GM19193 (cell line): ENCODE measurements at regions not wholly inside any gene's neighbourhood (a gene's known extent, or its start where the extent isn't known, plus 50 kb on each side); places are given as distances from the start of the nearest gene placed in this dataset.
A peak's percentile ranks its signal among the peaks of the same experiment; 100 is the strongest.

Experiments
- POLR2A ChIP-seq: IDR thresholded peaks from 4 replicates; pipeline ENCODE4 v1.6.1; 2011; ENCODE audit not compliant: insufficient read depth, insufficient read length; ENCODE audit errors: extremely low read depth

DNA sequence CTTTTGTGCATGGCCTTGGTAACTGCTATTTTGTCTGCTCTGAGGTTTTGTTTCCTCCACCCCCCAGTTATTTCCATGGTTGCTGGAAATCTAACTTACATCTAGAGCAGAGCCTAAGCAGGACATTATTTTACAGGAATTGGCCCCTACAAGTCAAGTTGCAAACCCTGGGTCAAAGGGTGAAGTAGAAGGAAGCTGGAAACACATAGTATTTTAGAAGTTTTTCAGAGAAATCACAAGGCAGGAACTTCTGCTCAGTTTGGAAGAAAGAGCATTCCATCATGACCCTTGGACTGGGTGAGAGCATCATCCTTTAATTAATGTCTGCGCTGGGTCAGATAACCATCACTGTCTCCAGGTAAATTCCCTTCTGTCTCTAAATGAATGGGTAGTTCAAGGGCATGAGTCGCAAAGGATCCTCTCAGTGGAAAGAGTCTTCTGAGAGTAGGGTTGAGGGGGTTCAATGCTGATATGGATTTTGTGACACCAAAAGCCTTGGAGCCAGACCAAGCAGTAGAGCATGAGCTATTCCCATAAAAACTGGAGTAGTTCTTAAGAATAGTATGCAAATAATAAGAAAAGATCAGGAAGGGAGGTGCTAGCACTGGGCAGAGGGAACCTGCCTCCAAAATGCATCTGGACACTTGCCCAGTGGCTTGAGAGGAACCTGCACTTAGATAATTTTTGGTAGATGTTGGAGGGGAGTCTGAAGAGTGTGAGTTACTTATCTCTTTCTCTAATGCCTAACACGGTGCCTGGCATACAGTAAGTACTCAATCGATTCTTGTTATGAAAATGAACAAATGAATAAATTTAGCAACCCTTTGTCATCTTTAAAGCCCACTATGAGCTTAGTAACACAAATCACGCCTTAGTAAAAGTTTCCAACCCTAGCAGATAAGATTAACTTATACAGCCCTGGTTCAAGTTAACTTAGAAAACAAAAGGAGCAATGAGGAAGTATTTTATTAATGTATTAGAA lies 160.6 kb upstream of the ADO start:
- no peak for TF ChIP-seq POLR2A

GRCh38 chr10:62647375-62648092 lies 157.0 kb upstream of the ADO start:
- no peak for TF ChIP-seq POLR2A

- TF ChIP-seq POLR2A, result no peak
Measured at GRCh38 chr10:62648921-62649320, 155.6 kb upstream of the ADO start.

DNA sequence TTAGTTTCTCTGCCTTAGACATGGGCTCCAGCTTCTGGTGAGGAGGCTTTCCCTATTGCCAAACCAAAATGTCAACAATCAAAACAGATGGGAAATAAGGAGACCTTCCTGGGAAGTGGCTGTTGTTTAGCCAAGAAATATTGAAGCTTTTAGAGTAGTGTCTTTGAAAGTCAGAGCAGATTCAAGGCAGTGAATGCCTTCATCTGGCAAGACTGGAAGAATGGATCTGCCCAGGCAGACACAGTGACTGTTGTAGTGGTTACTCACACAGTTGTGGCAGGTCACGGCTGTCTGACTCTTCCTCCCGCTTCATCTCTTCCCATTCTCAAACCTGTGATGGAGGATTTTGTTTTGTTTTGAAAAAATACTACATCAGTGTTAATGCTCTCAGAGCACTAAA lies 154.1 kb upstream of the ADO start:
- TF ChIP-seq POLR2A, result no peak

- no peak for TF ChIP-seq POLR2A
Measured at GRCh38 chr10:62651341-62651740, 153.2 kb upstream of the ADO start.

GRCh38 chr10:62652114-62652513 lies 152.4 kb upstream of the ADO start:
- TF ChIP-seq POLR2A, result no peak

- TF ChIP-seq POLR2A, result no peak
Measured at GRCh38 chr10:62652564-62652963, 152.0 kb upstream of the ADO start.

- no peak for TF ChIP-seq POLR2A
Measured at GRCh38 chr10:62653254-62653653, 151.3 kb upstream of the ADO start.

DNA sequence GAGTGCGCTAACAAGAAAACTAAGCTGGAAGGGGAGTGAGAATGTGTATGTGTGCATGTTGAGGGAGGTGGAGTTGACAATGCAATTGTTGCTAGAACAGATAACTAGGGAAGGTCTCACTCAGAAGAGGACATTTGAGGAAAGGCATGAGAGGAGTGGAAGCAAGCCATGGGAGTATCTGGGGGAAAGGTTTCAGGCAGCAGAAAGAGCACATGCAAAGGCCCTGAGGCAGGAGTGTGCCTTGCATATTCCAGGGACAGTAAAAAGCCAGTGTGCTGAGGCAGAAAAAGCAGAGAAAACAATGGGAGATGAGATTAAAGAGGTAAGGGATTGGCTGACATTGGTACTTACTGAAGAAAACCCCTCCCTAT lies 149.6 kb upstream of the ADO start:
- no peak for TF ChIP-seq POLR2A

DNA sequence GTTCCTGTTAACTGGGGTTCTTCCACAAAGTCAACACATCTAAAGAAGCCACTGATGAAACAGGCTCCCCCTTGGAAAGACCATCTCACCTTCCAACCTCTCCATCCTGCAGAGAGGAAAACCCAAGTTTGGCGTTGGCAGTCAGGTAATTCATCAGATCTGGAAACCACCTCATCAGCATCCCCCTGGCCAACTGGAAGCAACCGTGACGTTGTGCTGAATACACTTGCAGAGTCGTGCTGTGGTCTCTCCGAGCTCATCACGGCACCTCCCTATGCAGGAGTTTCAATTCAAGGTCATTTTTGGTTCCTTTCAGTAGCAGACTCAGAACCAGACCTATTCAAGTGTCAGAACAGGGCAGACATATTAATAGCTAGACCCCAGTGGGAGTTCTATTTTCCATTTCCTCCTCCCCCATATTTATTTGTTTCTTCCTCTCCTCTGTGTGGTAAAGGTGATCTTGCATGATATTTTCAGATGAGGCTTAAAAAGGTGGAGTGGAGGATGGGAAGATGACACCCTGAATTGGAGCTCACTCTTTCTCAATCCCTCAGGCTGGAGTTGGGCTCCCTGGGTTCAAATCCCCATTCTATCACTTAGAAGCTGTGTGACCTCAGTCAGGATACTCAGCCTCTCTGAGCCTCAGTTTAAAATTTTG lies 149.1 kb upstream of the ADO start:
- peak; percentile 38 for TF ChIP-seq POLR2A

GRCh38 chr10:62657244-62657835 lies 147.2 kb upstream of the ADO start:
- no peak for TF ChIP-seq POLR2A

DNA sequence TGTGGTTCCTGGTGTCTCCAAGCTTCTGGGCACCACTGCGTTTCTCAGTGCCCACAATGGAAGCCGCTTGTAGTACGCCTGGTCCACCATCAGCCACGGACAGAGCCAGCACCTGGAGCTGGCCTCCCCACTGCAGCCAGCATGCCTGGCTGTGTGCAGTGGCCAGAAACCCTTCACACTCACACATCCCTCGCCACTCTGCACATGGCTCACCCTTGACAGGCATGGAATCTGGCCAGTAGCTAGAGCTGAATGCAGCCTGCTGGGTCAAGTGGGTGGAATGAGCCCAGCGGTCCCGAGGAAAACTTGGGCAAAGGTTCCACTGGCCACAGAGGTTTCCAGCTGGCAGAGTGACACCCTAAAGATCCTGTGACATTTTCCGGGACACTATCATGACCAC lies 146.0 kb upstream of the ADO start:
- no peak for TF ChIP-seq POLR2A

DNA sequence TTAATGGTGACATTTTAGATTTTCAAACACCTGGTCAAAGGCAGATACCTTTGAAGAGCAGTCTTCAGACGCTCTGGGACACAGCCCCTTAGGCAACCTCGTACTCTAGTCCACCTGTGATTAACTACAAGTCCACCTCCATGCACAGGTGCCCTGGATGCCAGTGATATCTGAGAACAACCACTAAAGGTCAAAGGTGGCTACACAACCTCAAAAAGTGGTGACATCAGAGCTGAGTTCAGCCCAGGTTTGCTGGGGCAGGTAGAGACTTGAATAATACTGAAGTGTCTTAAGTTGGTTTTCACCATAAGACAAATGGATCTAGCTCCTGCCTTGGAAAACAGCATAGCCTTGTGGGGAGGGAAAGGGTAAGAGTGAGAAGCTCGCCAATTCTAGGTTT lies 143.4 kb upstream of the ADO start:
- TF ChIP-seq POLR2A, result no peak

GRCh38 chr10:62662486-62662885 lies 142.0 kb upstream of the ADO start:
- TF ChIP-seq POLR2A, result no peak

- TF ChIP-seq POLR2A, result no peak
Measured at GRCh38 chr10:62665771-62666170, 138.7 kb upstream of the ADO start.
